ENCODE measurements at regions not wholly inside any gene's neighbourhood (a gene's known extent, or its start where the extent isn't known, plus 50 kb on each side); places are given as distances from the start of the nearest gene placed in this dataset.

DNA sequence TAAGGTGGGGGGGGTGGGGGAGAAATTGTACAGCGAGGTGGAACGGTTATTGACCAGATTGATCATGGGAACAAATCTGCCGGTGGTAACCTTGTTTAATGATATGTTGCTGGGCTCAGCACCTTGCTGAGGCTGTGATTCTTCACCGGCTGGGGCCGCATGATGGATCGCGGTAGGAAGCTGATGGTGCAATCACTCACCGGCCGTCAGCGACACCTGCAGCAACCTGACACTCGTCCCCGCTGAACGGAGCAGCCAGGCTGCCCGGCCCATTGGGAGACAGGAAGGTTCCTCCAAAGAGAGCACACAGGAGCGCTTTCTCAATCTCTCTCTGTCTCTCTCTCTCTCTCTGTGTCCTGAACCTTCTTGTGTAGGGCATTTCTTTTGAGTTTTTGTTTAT lies 128.5 kb upstream of the RRP15 start:
- DNase-seq, result no peak

DNA sequence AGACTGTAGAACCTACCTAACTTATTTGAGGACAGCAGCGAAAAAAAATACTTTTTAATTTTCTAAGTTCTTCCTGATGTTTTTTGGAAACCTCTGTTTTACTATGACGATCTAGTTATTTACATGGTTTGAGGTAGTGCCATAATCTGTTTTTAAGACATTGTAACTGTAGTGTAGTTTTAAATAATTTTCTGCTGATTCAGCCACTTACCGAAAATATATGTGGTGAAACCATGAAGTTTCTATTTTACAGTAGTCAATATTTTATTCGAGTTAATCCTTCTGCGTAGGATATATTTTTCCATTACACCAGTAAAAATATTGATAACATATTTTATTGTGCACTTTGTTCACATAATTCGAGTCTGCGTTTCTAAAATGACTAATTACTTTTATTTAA lies 121.7 kb upstream of the RRP15 start:
- DNase-seq, result no peak

DNA sequence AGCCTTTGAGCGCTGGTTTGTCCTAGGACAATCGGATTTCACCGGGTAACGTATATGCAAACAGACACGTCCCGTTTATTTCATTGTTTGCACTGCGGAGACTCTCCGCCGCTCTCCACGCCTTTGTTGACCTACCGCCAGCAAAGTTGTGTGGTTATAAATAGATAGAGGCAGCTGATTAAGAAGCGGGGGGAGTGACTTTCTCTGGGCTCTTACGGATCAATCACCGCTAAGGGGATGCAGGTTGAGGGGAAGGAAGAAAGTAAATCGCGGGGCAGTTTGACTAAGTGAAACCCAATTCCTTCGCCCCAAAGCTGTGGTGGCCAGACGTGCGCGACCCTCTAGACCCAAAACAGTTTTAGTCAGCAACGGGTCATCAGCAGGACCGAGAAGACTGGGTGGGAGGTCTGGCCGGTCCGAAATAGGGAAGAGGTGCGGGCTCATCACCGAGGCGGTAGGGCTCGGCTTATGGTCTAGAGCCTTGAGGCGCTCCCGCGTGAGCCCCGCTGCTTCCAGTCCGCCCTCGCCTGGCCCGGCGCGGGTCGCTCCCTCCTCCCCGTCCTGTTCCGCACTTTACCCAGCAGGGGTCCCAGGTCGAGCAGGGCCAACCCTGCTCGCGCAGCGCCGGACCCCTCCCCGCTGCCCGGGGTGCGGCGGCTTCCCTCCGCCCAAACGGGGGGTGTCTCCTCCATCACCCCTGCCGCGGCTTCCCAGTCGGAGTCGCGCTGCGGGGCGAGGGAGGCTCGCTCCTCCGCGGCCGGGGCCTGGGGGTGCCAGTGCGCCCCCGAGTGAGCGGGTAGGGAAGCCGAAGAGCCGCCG lies 120.8 kb upstream of the RRP15 start:
- DNase-seq, result peak; percentile 4

DNA sequence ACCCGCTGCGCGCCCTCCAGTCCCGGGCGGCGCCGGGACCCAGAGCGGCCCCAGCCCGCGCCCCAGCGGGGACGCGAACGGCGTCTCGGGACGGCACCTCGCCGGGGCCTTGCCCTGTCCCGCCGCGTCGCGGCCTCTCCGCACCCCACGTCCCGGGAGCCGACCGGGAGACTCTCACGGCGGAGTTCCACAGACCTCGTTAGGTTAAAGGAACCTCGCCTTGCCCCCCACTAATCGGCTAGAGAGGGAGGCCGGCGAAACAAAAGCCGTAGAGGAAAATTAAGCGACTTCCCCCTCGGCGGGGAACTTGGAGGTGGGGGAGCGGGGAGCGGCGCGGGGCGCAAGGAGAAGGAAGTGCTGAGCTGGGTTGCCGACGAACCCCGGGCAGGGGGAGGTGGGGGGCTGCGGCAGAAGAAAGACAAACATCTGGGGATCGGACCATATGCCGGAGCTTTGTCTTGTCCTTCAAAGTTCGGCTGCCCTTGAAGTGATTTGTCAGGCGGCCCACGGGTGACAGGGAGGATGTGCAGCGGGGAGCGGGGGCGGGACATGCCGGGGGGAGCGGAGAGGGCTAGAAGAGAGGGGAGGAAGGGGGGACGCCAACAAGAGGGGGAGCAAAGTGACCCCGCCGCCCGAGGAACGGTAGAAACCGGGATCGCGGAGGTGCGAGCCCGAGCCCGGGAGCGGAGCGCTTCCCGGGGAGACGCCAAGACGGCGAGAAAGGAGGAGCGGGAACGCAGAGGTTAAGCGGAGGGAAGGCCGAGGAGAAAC lies 120.0 kb upstream of the RRP15 start:
- no peak for DNase-seq

DNA sequence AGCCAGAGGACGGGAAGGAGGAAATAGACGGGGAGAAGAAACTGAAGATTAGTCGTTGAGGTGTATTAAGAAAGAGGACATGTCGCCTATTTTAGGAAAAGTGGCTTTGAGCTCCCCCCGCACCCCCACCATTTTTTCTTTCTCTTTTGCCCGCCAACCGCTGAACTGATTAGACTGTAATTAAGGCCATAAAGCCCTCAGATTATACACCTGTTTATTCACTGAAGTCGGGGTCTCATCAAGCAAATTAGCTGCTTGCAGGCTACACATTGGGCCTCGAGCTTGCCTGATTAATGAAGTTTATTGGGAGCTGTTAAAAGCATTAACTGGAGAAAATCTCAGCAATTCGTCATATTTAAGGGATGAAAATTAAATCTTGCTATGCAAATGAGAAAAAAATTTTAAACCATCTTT lies 119.4 kb upstream of the RRP15 start:
- DNase-seq, result no peak

DNA sequence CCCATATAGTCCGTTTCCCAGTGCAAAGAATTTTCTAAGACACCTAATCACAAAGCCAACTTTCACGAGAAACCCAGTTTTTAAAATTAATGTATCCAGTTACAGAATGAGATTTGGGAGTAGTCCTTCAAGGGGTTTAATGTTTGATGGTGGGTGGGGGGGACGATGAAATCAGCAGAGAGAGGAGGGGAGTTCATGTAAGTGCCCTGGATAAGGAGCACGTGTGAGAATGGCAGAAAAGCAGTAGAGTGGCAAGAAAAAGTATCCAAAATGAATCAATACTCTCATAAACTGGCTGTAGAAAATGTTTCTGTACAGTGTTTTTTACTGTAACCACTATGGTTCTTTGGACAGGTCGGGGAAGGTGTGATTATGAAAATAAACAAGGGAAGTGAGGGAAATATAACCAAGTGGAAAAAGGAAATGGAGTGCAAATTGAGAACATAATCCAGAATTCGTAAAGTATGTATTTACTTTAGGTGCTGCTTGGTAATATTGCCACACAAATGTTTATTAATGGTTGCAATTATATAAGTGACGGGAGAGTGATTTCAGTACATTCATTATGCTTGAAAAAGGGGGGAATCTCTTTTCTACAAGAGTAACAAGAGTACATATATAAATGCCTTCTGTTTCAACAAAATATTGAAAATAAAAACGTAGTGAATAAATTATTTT lies 118.7 kb upstream of the RRP15 start:
- no peak for DNase-seq

DNA sequence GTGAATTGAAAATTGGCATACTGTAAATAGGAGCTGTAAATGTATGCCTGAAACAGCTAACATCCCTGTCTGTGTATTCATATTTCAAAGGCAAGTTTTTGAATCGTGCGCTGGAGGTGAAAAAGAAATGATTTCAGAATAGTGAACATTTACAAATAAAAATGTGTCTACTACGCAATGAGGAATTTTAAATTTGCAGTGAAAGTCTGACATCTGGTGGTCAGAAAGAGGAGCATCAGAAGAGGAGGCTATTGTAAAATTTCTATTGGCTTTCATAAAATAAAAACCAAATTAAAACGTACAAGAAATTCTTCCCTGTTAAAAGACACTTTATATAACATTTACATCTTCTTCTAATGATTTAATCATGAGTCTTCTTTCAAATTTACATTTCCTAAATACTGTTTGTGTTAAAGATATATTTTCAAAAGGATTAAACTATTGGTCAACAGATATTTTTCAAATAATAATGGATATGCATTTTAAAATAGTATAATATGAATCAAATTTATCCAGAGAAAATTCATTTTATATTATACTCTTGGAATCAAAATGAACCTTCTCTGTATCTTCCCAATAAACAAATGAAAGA lies 113.7 kb upstream of the RRP15 start:
- peak; percentile 47 for DNase-seq

DNA sequence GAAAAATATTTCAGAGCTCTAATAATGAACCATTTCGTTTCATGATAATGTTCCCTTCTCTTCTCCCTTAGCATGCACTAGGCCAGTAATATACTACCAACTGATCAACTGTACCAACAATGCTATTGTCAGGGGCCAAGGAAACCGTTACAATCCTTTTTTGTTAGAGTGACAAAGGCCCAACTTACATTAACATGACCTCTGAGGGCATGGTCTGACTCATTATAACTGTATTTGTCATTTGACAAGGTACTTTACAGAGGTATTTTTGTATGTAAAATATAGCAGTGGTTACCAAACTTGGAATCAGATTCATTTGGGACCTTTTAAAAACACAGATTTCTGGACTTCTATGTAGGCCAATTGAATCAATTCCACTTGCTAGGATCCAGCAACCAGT lies 102.6 kb upstream of the RRP15 start:
- DNase-seq, result no peak

DNA sequence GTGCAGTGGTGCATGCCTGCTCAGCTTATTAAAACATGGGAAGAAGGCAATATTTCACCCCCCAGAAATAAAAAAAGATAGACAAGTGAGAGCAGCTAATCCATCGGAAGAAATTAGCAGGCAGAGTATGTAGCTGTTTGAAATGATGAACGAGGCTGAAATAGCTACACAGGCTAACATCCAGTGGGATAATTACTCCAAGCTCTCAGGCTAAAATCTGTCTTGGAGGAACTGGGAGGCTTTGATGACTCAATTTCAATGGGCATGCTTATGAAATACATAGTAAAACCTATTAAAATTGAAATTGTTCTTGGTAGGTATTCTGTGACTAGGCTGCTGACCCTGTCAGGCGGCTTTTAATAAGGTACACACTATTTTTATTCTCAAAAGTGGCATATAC lies 84.1 kb upstream of the RRP15 start:
- peak; percentile 3 for DNase-seq

DNA sequence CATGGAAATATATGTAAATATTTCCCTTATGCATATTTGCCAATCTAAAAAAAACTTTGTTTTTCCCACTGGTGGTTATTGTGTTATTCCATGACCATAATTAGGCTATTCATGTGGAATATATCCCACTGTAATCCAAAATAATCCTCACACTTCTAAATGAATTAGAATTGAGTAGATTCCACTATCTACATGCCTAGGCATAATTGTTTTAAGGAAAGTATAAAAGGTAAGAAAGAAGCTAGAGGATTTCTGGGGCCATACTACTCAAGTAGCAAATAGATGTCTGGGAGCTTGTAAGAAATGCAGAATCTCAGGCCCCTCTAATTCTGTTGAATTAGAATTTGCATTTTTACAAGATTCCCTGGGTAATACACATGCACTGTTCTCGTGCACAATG lies 83.5 kb upstream of the RRP15 start:
- DNase-seq, result no peak

DNA sequence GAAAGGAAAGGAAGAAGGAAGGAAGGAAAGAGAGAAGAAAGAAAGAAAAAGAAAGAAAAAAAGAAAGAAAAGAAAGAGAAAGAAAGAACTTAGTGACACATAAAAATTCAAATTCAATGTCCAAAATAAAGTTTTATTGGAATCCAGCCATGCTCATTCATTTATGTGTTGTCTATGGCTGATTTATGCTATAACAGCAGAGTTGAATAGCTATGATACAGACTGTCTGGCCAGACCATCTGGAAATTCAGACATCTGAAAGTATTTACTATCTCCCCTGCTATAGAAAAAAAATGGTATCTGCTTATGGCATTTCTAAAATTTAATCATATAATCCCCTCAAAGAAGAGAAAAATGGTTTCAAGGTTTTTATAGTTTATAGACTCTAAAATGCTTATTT lies 79.4 kb upstream of the RRP15 start:
- peak; percentile 5 for DNase-seq

DNA sequence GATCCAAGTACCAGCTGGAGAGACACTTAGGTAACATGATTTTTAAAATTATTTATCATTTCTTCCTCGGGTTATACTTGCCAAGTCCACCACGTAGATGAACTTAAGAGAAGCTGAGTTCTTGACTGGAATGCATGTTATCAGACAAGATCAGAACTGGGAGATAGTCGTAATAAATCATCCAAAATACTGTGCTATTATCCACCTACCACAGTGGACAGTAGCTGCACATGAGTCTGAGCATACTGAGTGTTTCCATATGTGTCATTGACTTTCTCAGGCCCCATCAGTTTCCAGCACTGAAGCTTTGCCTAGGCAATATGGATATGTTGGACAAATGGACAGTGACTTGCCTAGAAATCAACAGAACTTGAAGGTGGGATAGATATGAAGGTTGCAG lies 77.9 kb upstream of the RRP15 start:
- DNase-seq, result no peak

DNA sequence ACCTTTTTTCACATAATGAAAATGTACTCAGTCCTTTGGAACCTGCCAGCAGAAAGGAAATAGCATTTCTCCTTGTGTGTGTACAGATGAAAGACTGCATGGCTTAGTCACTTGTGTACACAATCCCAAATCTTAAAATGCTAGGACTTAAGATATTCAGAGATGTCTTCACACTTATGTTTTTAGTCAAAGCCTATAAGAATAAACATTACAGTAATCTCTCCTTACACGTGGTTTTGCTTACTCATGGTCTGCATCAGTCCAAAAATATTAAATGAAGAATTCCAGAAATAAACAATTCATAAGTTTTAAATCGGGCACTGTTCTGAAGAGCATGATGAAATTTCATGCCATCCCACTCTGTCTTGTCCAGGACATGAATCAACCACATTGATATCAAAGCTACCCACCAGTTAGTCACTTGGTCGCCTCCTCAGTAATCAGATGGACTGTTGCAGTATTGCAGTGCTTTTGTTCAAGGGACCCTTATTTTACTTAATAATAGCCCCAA lies 75.7 kb upstream of the RRP15 start:
- DNase-seq, result peak; percentile 92

DNA sequence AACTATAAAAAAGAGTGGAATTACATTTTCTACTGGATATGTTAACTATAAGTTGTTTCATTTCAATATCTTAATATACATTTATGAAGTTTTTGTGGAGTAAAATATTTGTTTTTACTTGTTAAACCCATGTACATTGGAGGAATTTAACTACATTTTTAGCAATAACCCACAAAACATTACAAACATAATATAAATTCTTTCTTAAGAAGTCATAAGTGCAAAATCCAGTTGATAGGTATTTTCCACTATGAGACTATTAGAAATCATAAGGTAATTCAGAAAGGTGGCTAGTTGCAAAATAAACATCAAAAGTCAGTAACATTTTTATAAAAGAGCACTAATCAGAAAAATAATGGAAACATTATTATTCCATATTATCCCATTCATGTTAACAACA lies 73.9 kb upstream of the RRP15 start:
- peak; percentile 48 for DNase-seq

DNA sequence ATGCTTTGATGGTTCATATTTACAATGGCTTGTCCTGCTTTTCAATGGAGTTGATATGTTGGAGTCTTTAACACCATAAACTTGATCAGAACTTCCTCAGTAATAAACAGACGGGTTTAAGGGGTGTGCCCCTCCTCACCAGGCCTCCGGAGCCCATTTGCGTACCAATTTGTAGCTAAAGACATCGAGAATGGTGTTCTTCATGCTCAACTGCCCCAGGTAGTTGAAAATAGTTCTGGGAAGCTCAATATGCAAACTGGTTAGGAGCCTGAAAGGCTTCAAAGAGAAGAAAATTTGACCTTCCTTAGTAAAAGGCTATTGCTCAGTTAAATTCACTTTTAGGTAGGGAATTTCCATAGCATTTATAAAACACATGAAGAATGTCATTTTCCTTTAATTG lies 68.1 kb upstream of the RRP15 start:
- DNase-seq, result no peak

DNA sequence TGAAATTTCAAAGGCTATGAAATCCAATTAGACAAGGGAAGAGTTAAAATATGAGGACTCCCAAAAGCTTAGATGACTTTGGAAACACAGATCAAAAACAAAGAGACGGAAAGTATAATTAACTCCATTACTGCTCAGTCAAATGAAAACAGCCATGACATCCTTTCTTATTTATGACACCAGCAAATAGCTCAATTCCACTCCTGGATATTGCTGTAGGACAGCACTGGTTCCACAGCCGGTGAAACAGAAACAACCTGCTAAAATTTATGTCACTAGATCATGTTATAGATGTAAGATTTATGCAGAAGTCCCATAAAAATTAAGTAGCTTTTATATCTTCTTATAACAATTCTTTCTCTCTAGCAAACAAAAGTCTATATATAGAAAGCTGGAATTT lies 65.6 kb upstream of the RRP15 start:
- no peak for DNase-seq

DNA sequence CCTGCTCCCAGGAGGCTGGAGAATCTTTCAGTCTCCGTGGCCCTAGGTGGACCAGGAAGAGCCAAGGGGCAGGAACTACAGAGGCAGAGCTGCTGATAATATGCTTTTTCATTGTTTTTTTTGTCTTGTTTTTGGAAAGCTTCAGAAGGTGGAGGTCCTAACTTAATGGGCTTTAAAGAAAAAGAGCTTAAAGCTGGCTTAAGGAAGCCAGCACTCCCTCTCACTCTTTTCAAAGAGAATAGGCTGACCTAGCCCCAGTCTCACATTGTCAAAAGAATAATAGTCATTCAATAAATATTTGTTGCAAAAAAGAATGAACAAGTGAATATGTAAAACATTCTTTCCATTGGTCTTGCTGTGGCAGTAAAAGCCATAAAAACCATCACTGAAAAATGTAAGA lies 61.0 kb upstream of the RRP15 start:
- no peak for DNase-seq

DNA sequence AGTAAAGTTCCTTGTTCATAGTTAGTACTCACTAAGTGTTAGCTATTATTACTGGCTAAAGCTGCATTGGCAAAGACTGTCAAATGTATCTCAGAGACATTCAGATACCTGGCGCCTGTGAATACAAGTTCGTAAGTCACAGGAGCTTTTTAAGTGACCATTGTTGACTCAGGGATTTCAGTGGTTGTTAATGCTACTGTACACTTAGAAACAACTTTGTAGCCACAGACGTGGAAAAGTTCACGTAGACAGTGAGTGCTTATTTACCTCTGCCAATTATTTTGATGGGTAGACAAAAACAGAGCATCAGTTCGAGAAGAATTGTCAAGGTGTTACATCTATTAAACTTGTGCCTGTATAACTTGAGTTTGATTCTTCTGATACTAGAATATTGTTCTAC lies 59.1 kb upstream of the RRP15 start:
- DNase-seq, result no peak
